ENCODE measurements at regions not wholly inside any gene's neighbourhood (a gene's known extent, or its start where the extent isn't known, plus 50 kb on each side); places are given as distances from the start of the nearest gene placed in this dataset.

- no peak for TF ChIP-seq REST (IDR thresholded peaks at IDR 0.05; ENCODE audit: insufficient replicate concordance, low read depth)
- no peak for TF ChIP-seq GABPA (IDR thresholded peaks at IDR 0.05; ENCODE audit: low read depth)
- no peak for TF ChIP-seq POLR2AphosphoS5 (IDR thresholded peaks at IDR 0.05; ENCODE audit: low read depth)
- no peak for TF ChIP-seq CTCF (IDR thresholded peaks at IDR 0.05; ENCODE audit: insufficient read depth, low read length)
- no peak for TF ChIP-seq SPI1 (IDR thresholded peaks at IDR 0.05; ENCODE audit: borderline replicate concordance, low read depth)
- DNase-seq (ENCODE audit: low read depth in 1 of 2, low spot score in 1 of 2), result no peak
- H3K4me3 ChIP-seq (replicated peaks; ENCODE audit: insufficient read depth, low read length), result no peak overlapping the region
- H3K27me3 ChIP-seq (ENCODE audit: insufficient read depth, poor library complexity, severe bottlenecking), result no peaks in the 10 kb centered on the region
- H3K27ac ChIP-seq (replicated peaks), result no peak overlapping the region
These were observed 117.9 kb downstream of the MTX3 start for GRCh38 chr5:79873187-79873586.

- TF ChIP-seq POLR2AphosphoS5 (IDR thresholded peaks at IDR 0.05; ENCODE audit: low read depth) (no peak), GABPA (IDR thresholded peaks at IDR 0.05; ENCODE audit: low read depth) (no peak)
- no peak for DNase-seq (ENCODE audit: low read depth in 1 of 2, low spot score in 1 of 2)
- H3K4me3 ChIP-seq (replicated peaks; ENCODE audit: insufficient read depth, low read length), result no peak overlapping the region
- no peak overlapping the region for H3K27ac ChIP-seq (replicated peaks)
- H3K27me3 ChIP-seq (ENCODE audit: insufficient read depth, poor library complexity, severe bottlenecking), result no peaks in the 10 kb centered on the region
These were observed 118.8 kb downstream of the MTX3 start for GRCh38 chr5:79872291-79872690.

GRCh38 chr5:79871364-79872120 is 119.5 kb downstream of the MTX3 start:
- no peak for DNase-seq (ENCODE audit: low read depth in 1 of 2, low spot score in 1 of 2)
- no peak overlapping the region for H3K27ac ChIP-seq (replicated peaks)
- no peaks in the 10 kb centered on the region for H3K27me3 ChIP-seq (ENCODE audit: insufficient read depth, poor library complexity, severe bottlenecking)
- TF ChIP-seq SPI1 (IDR thresholded peaks at IDR 0.05; ENCODE audit: borderline replicate concordance, low read depth) (no peak), CTCF (IDR thresholded peaks at IDR 0.05; ENCODE audit: insufficient read depth, low read length) (no peak), POLR2AphosphoS5 (IDR thresholded peaks at IDR 0.05; ENCODE audit: low read depth) (no peak), GABPA (IDR thresholded peaks at IDR 0.05; ENCODE audit: low read depth) (no peak), REST (IDR thresholded peaks at IDR 0.05; ENCODE audit: insufficient replicate concordance, low read depth) (no peak)
- H3K4me3 ChIP-seq (replicated peaks; ENCODE audit: insufficient read depth, low read length), result no peak overlapping the region

- Histone ChIP-seq H3K4me3 (replicated peaks; ENCODE audit: insufficient read depth, low read length) (no peak overlapping the region), H3K27ac (replicated peaks) (no peak overlapping the region), H3K27me3 (ENCODE audit: insufficient read depth, poor library complexity, severe bottlenecking) (no peaks in the 10 kb centered on the region)
- TF ChIP-seq REST (IDR thresholded peaks at IDR 0.05; ENCODE audit: insufficient replicate concordance, low read depth) (no peak), CTCF (IDR thresholded peaks at IDR 0.05; ENCODE audit: insufficient read depth, low read length) (no peak), SPI1 (IDR thresholded peaks at IDR 0.05; ENCODE audit: borderline replicate concordance, low read depth) (no peak), GABPA (IDR thresholded peaks at IDR 0.05; ENCODE audit: low read depth) (no peak), POLR2AphosphoS5 (IDR thresholded peaks at IDR 0.05; ENCODE audit: low read depth) (no peak)
- DNase-seq (ENCODE audit: low read depth in 1 of 2, low spot score in 1 of 2), result no peak
These were observed 122.8 kb downstream of the MTX3 start for GRCh38 chr5:79868163-79868670.

Data from HL-60 (cell line).